CMK (cell line): ENCODE measurements at regions not wholly inside any gene's neighbourhood (a gene's known extent, or its start where the extent isn't known, plus 50 kb on each side); places are given as distances from the start of the nearest gene placed in this dataset.

Source experiments
- DNase-seq: peaks from one replicate; pipeline ENCODE4 v3.0.0-alpha.2; 2010; ENCODE audit warnings: low read depth

DNA sequence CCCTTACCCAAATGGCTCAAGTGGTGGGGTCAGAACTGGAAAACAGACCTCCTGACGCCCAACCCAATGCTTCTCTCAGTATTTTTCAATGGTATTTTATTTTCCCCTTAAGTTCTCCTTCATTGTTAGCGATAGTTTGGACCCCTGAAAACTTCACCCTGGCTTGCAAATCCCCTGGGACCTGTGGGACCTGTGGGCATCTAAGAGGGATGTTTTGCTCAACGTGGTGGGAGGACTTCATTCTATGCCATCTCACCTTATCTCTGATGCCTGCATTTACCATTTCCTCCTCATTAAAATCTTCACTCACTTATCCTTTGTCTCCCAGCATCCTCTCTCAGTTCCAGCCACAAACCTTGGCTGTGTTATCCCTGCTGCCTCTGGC lies 59.4 kb upstream of the GZMB start:
- no peak for DNase-seq

DNA sequence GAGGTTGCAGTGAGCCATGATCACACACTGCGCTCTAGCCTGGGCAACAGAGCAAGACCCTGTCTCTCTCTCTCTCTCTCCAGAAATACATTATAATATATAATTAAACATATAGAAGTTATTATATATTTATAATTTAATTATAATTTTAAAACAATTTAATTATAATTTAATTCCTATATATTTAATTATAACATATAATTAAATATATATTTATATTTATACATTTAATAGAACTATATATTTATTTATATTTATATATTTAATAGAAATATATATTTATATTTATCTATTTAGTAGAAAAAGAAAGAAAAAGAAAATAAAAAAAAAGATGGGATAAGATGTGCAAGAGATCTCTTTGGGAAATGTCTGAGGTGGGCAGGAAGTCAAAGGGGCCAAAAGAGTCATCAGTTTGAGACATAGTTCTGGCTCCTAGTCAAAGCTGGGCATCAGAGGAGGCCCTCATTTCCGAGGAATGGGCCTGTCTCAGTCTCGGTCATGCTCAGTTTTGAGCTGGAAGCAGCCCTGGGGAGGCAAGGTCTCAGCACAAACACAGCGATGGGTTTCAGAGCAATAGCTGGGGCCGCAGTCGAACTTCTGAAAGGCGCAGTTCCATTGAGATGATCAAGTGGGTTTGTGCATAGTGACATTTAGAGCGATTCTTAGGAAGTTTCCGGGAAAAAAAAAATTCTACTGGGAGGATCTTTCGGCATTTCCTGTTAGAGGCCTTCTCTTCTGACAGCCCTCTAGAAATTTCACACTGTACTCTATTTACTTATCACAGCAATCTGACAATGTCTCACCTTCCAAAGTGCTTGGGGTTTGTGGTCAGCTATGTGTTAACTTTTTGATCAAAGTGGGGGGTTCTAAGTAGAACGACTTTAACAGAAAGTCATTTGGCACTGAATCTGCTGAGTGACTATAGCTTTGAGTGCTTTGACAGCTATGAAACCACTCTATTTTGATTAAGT lies 58.7 kb upstream of the GZMB start:
- no peak for DNase-seq

DNA sequence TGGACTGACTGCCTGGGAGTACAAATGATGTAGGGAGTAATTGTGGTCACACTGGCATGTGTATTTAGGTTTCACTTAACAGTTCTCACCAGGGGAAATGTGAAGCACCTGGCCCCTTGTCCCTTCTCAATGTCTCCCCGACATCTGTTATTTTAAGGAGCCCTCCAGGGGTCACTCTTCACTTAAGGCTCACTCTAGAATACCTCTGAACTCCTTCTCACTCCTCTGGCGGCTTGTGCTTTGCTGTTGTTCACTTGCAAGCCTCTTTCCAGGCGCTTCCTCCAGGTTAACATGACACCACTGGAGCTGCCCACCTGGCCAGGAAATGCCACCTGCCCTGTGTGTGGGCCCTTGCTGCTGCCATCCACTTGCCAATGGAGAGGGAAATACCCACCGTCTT lies 56.5 kb upstream of the GZMB start:
- no peak for DNase-seq

DNA sequence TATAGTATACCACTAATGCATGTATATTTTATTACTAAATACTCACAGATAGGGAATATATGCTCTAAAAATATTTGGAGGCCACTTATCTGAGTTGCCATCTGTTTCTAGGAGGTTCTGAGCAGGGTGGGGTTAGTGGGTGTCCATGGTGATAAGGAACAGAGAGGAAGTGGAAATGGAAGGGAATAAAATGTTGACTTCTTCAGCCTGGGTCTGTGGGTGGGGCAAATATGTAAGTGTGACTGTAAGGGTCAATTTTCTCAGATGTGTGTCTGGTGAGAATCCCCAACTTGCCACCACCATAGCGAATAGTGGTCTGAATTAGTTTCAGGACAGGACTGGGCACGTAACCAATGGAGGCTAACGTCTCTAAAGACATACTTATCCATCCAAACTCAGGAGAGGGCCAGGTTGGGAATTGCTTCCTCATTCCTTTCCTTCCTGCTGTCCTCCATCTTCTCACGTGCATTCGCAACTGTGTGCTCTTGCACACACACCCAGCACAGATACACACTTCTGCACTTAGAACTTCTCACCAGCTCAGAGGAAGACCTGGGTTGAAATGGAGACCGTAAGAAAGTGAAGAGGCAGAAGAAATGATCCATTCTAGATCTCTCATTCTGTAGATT lies 54.2 kb upstream of the GZMB start:
- DNase-seq, result peak; percentile 89
